ENCODE measurements at regions not wholly inside any gene's neighbourhood (a gene's known extent, or its start where the extent isn't known, plus 50 kb on each side); places are given as distances from the start of the nearest gene placed in this dataset.
A peak's percentile ranks its signal among the peaks of the same experiment; 100 is the strongest.

GRCh38 chr6:43974643-43975230 is 152.5 kb downstream of the MRPL14 start:
- no peak for DNase-seq
- H3K27me3 ChIP-seq: no peaks in the 10 kb centered on the region
- intact Hi-C loops (cut with DNase I): loop anchor here in 1 of 2 donors (5.0 kb wide), 1 partner anchor 73 kb away; no protein-coding TSS in a partner anchor
- no peak overlapping the region for H3K4me3 ChIP-seq
- no peaks in the 10 kb centered on the region for H3K36me3 ChIP-seq (replicated peaks in 1 of 2)
- H3K27ac ChIP-seq: no peak overlapping the region
- no peak for TF ChIP-seq POLR2A (IDR thresholded peaks at IDR 0.05)
- no peak for TF ChIP-seq CTCF (IDR thresholded peaks at IDR 0.05)
- H3K4me1 ChIP-seq (replicated peaks in 1 of 2): peaks cover 0 to 15% of the 10 kb centered on the region in 2 donors
- WGBS, 4 donors: 84 to 91% (median 88%) methylated on average over 3 of the region's 3 CpGs
- no peaks in the 10 kb centered on the region for H3K9me3 ChIP-seq (replicated peaks in 1 of 3)

- DNase-seq: peak in 2 of 7 donors; percentile 8 to 15
- Histone ChIP-seq H3K27ac (peak overlapping the region in 4 of 5 donors; percentile 7 to 76 (median 36)), H3K27me3 (no peaks in the 10 kb centered on the region), H3K9me3 (replicated peaks in 1 of 3) (no peaks in the 10 kb centered on the region), H3K4me1 (replicated peaks in 1 of 2) (peaks cover 0 to 15% of the 10 kb centered on the region in 2 donors), H3K36me3 (replicated peaks in 1 of 2) (no peaks in the 10 kb centered on the region), H3K4me3 (no peak overlapping the region)
- intact Hi-C loops (cut with DNase I): loop anchor here in 1 of 2 donors (5.0 kb wide), 1 partner anchor 74 kb away; no protein-coding TSS in a partner anchor
- TF ChIP-seq POLR2A (IDR thresholded peaks at IDR 0.05) (no peak), CTCF (IDR thresholded peaks at IDR 0.05) (no peak)
- 58 to 71% (median 60%) methylated on average over 4 of the region's 4 CpGs for WGBS, 4 donors
Measured at GRCh38 chr6:43973357-43973756, 153.9 kb downstream of the MRPL14 start.

GRCh38 chr6:43972913-43973300 is 154.3 kb downstream of the MRPL14 start:
- DNase-seq: peak; percentile 90 to 97 (median 94)
- no peaks in the 10 kb centered on the region for H3K36me3 ChIP-seq (replicated peaks in 1 of 2)
- H3K27me3 ChIP-seq: no peaks in the 10 kb centered on the region
- WGBS, 4 donors: 0 to 29% (median 16%) methylated on average over 3 of the region's 3 CpGs
- peaks cover 0 to 15% of the 10 kb centered on the region in 2 donors for H3K4me1 ChIP-seq (replicated peaks in 1 of 2)
- intact Hi-C loops (cut with DNase I): loop anchor here in 1 of 2 donors (5.0 kb wide), 1 partner anchor 74 kb away; no protein-coding TSS in a partner anchor
- H3K27ac ChIP-seq: peak overlapping the region in 4 of 5 donors; percentile 7 to 76 (median 36)
- no peak overlapping the region for H3K4me3 ChIP-seq
- TF ChIP-seq POLR2A (IDR thresholded peaks at IDR 0.05): peak in 1 of 2 donors; percentile 15
- no peak for TF ChIP-seq CTCF (IDR thresholded peaks at IDR 0.05)
- no peaks in the 10 kb centered on the region for H3K9me3 ChIP-seq (replicated peaks in 1 of 3)

GRCh38 chr6:43972179-43972912 is 154.9 kb downstream of the MRPL14 start:
- H3K4me3 ChIP-seq: no peak overlapping the region
- TF ChIP-seq POLR2A (IDR thresholded peaks at IDR 0.05) (no peak), CTCF (IDR thresholded peaks at IDR 0.05) (no peak)
- H3K4me1 ChIP-seq (replicated peaks in 1 of 2): peaks cover 0 to 15% of the 10 kb centered on the region in 2 donors
- no peaks in the 10 kb centered on the region for H3K9me3 ChIP-seq (replicated peaks in 1 of 3)
- 42 to 65% (median 52%) methylated on average over 6 of the region's 6 CpGs for WGBS, 4 donors
- intact Hi-C loops (cut with DNase I): loop anchor here in 1 of 2 donors (5.0 kb wide), 1 partner anchor 75 kb away; no protein-coding TSS in a partner anchor
- H3K27ac ChIP-seq: peak overlapping the region in 4 of 5 donors; percentile 7 to 76 (median 36)
- peak in 3 of 7 donors; percentile 27 to 36 (median 29) for DNase-seq
- no peaks in the 10 kb centered on the region for H3K27me3 ChIP-seq
- H3K36me3 ChIP-seq (replicated peaks in 1 of 2): no peaks in the 10 kb centered on the region
